ENCODE measurements at regions not wholly inside any gene's neighbourhood (a gene's known extent, or its start where the extent isn't known, plus 50 kb on each side); places are given as distances from the start of the nearest gene placed in this dataset.

GRCh38 chr5:145499483-145499882 is 335.7 kb downstream of the PRELID2 start:
- TF ChIP-seq TCF4 (CRISPR knock-in tag; IDR thresholded peaks at IDR 0.05; ENCODE audit: borderline replicate concordance) (no peak), ARNTL (CRISPR knock-in tag; IDR thresholded peaks at IDR 0.05; ENCODE audit: borderline replicate concordance, low read depth) (no peak)
